Parathyroid adenoma (tissue), 2 donors: ENCODE measurements at regions not wholly inside any gene's neighbourhood (a gene's known extent, or its start where the extent isn't known, plus 50 kb on each side); places are given as distances from the start of the nearest gene placed in this dataset.
"Not testable (repeated sequence)": the region's sequence is repeated elsewhere in the genome, so short reads cannot be mapped to it uniquely, and the experiment has no call there.

Experiments
- H2AFZ ChIP-seq: fragments of 300-600 bp; sonication (generic); one replicate; pipeline ENCODE4 v1.7.0; 2017; ENCODE audit warnings: antibody characterized with exemption, mild to moderate bottlenecking
- H3K27ac ChIP-seq: fragments of 300-600 bp; sonication (generic); one replicate; pipeline ENCODE4 v1.7.0; 2017
- H3K27me3 ChIP-seq: fragments of 300-600 bp; sonication (generic); one replicate; pipeline ENCODE4 v1.7.0; 2017; ENCODE audit warnings: low read length; ENCODE audit not compliant: control insufficient read depth, insufficient read depth
- H3K36me3 ChIP-seq: fragments of 300-600 bp; sonication (generic); one replicate; pipeline ENCODE4 v1.7.0; 2017; ENCODE audit warnings: low read length; ENCODE audit not compliant: control insufficient read depth, insufficient read depth
- H3K4me1 ChIP-seq: fragments of 300-600 bp; sonication (generic); one replicate; pipeline ENCODE4 v1.7.0; 2017; ENCODE audit warnings: control low read depth
- H3K4me2 ChIP-seq: fragments of 300-600 bp; sonication (generic); one replicate; pipeline ENCODE4 v1.7.0; 2017; ENCODE audit warnings: low read length
- H3K4me3 ChIP-seq: fragments of 300-600 bp; sonication (generic); one replicate; pipeline ENCODE4 v1.7.0; 2017; ENCODE audit warnings: low read depth, low read length
- H3K79me2 ChIP-seq: fragments of 300-600 bp; sonication (generic); one replicate; pipeline ENCODE4 v1.7.0; 2017; ENCODE audit warnings: control low read depth
- H3K9ac ChIP-seq: fragments of 300-600 bp; sonication (generic); one replicate; pipeline ENCODE4 v1.7.0; 2017; ENCODE audit warnings: mild to moderate bottlenecking
- H3K9me3 ChIP-seq: fragments of 300-600 bp; sonication (generic); one replicate; pipeline ENCODE4 v1.7.0; 2017; ENCODE audit warnings: low read length; ENCODE audit not compliant: control insufficient read depth
- TF ChIP-seq, protein P1 (sequence below): fragments of 300-600 bp; sonication (generic); IDR thresholded peaks from one replicate; pipeline ENCODE4 v1.7.0; 2017; ENCODE audit warnings: antibody characterized with exemption, mild to moderate bottlenecking
- donor health status: primary hyperparathyroidism.

GRCh38 chr6:16885411-16886160, 124.3 kb upstream of the ATXN1 start:
- no peaks in the 10 kb centered on the region for H3K36me3 ChIP-seq
- no peaks in the 10 kb centered on the region for H3K27me3 ChIP-seq
- no peaks in the 10 kb centered on the region for H3K79me2 ChIP-seq
- H3K4me1 ChIP-seq: no peaks in the 10 kb centered on the region
- TF ChIP-seq, protein P1, sequence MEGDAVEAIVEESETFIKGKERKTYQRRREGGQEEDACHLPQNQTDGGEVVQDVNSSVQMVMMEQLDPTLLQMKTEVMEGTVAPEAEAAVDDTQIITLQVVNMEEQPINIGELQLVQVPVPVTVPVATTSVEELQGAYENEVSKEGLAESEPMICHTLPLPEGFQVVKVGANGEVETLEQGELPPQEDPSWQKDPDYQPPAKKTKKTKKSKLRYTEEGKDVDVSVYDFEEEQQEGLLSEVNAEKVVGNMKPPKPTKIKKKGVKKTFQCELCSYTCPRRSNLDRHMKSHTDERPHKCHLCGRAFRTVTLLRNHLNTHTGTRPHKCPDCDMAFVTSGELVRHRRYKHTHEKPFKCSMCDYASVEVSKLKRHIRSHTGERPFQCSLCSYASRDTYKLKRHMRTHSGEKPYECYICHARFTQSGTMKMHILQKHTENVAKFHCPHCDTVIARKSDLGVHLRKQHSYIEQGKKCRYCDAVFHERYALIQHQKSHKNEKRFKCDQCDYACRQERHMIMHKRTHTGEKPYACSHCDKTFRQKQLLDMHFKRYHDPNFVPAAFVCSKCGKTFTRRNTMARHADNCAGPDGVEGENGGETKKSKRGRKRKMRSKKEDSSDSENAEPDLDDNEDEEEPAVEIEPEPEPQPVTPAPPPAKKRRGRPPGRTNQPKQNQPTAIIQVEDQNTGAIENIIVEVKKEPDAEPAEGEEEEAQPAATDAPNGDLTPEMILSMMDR: no peak
- H3K9ac ChIP-seq: no peak overlapping the region
- no peak overlapping the region for H2AFZ ChIP-seq
- no peaks in the 10 kb centered on the region for H3K9me3 ChIP-seq
- no peak overlapping the region for H3K4me2 ChIP-seq
- no peak overlapping the region for H3K27ac ChIP-seq
- no peak overlapping the region for H3K4me3 ChIP-seq

- Histone ChIP-seq H3K4me1 (no peaks in the 10 kb centered on the region), H3K9ac (no peak overlapping the region), H3K4me3 (no peak overlapping the region), H3K27ac (no peak overlapping the region), H3K27me3 (no peaks in the 10 kb centered on the region), H2AFZ (no peak overlapping the region), H3K9me3 (no peaks in the 10 kb centered on the region), H3K4me2 (no peak overlapping the region), H3K36me3 (no peaks in the 10 kb centered on the region), H3K79me2 (no peaks in the 10 kb centered on the region)
- TF ChIP-seq, protein P1: no peak
Measured at GRCh38 chr6:16884526-16884925, 123.3 kb upstream of the ATXN1 start.

- Histone ChIP-seq H2AFZ (no peak overlapping the region), H3K4me3 (no peak overlapping the region), H3K36me3 (no peaks in the 10 kb centered on the region), H3K79me2 (no peaks in the 10 kb centered on the region), H3K9me3 (no peaks in the 10 kb centered on the region), H3K4me1 (no peaks in the 10 kb centered on the region), H3K9ac (no peak overlapping the region), H3K27me3 (no peaks in the 10 kb centered on the region), H3K27ac (no peak overlapping the region), H3K4me2 (no peak overlapping the region)
- TF ChIP-seq, protein P1: no peak
Measured at GRCh38 chr6:16883414-16883813, 122.2 kb upstream of the ATXN1 start.

DNA sequence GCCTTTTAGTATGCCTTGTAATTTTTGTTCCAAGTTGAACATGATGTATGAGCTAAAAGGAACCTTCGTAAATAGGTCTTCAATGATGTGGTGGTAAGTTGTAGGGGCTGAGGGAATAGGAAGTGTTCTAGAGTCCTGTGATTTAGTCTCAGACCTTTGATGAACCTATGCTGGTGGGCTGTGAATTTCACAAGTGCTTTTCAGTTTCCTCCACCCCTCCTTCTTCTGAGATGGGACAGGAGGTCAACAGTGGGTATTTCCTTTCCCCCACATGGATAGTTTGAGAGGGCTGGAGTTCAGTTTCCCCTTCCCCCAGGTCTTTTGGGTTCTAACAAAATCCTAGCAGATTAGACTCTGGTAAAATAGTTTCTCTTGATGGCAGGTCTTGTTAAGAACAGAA, 121.0 kb upstream of the ATXN1 start:
- Histone ChIP-seq H3K9me3 (no peaks in the 10 kb centered on the region), H3K4me3 (no peak overlapping the region), H3K36me3 (no peaks in the 10 kb centered on the region), H3K4me1 (no peaks in the 10 kb centered on the region), H3K4me2 (no peak overlapping the region), H3K79me2 (no peaks in the 10 kb centered on the region), H3K9ac (no peak overlapping the region), H3K27me3 (no peaks in the 10 kb centered on the region), H3K27ac (no peak overlapping the region), H2AFZ (no peak overlapping the region)
- TF ChIP-seq, protein P1: no peak

DNA sequence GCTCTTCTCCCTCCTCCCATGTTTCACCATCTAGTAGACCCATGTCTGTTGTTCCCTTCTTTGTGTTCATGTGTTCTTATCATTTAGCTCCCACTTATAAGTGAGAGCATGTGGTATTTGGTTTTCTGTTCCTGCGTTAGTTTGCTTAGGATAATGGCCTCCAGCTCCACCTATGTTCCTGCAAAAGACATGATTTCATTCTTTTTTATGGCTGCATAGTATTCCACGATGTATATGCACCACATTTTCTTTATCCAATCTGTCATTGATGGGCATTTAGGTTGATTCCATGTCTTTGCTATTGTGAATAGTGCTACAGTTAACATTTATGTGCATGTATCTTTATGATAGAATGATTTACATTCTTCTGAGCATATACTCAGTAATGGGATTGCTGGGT, 115.6 kb upstream of the ATXN1 start:
- H3K79me2 ChIP-seq, H3K4me3 ChIP-seq, H2AFZ ChIP-seq, H3K9ac ChIP-seq, H3K4me1 ChIP-seq, H3K4me2 ChIP-seq, H3K36me3 ChIP-seq, H3K9me3 ChIP-seq, H3K27ac ChIP-seq, H3K27me3 ChIP-seq: not testable (repeated sequence)
